ENCODE measurements at regions not wholly inside any gene's neighbourhood (a gene's known extent, or its start where the extent isn't known, plus 50 kb on each side); places are given as distances from the start of the nearest gene placed in this dataset.

- TF ChIP-seq CTCF (IDR thresholded peaks at IDR 0.05; ENCODE audit: insufficient read depth, low read length, poor library complexity, severe bottlenecking), result no peak
- TF ChIP-seq EZH2phosphoT487 (conservative IDR thresholded peaks at IDR 0.05; ENCODE audit: low read length), result no peak
Measured at GRCh38 chr17:71444078-71444477, 676.7 kb upstream of the SOX9 start.
